DOHH2 (cell line): ENCODE measurements at regions not wholly inside any gene's neighbourhood (a gene's known extent, or its start where the extent isn't known, plus 50 kb on each side); places are given as distances from the start of the nearest gene placed in this dataset.

Experiments
- CTCF ChIP-seq: fragments of 200-600 bp; sonication (generic); IDR thresholded peaks from one replicate; pipeline ENCODE4 v1.5.1; 2014; ENCODE audit warnings: antibody characterized with exemption, mild to moderate bottlenecking, low read depth, low read length; ENCODE audit not compliant: poor library complexity, severe bottlenecking
- EZH2phosphoT487 ChIP-seq: fragments of 200-600 bp; sonication (generic); IDR thresholded peaks from 2 replicates; pipeline ENCODE4 v1.6.1; 2017; ENCODE audit warnings: borderline replicate concordance, mild to moderate bottlenecking, antibody characterized with exemption, low read length, moderate library complexity, mixed read lengths

- TF ChIP-seq CTCF (no peak), EZH2phosphoT487 (no peak)
Observed at GRCh38 chr4:181982856-181983255, 260.3 kb upstream of the TENM3 start.
